Heart right ventricle (tissue), 16 donors: ENCODE measurements at regions not wholly inside any gene's neighbourhood (a gene's known extent, or its start where the extent isn't known, plus 50 kb on each side); places are given as distances from the start of the nearest gene placed in this dataset.

ENCODE experiments used
- ATAC-seq, 8 donors: fragments of 200-7000 bp; cut with Tn5 transposase; one replicate each; pipeline ENCODE4 v1.9.1; 2020; ENCODE audit warnings: mild to moderate bottlenecking in 8 of 8, moderate library complexity in 8 of 8, moderate number of reproducible peaks in 1 of 8
- DNase-seq, 2 donors: peaks; one replicate each; pipeline ENCODE4 v3.0.0-alpha.2; 2020
- H3K27ac ChIP-seq, 10 donors: fragments of 200-600 bp; sonication (generic) in 2 of 10; one replicate each; pipeline versions ENCODE4 v1.5.0 to v1.8.0; 2020 to 2022; ENCODE audit warnings: mild to moderate bottlenecking in 3 of 10
- H3K27me3 ChIP-seq, 7 donors: fragments of 200-600 bp; one replicate each; pipeline ENCODE4 v1.8.0; 2021 to 2022; ENCODE audit warnings: mild to moderate bottlenecking in 2 of 7
- H3K36me3 ChIP-seq, 9 donors: fragments of 200-600 bp; sonication (generic) in 1 of 9; one replicate each; pipeline versions ENCODE4 v1.5.0 to v1.8.0; 2020 to 2022; ENCODE audit warnings: mild to moderate bottlenecking in 2 of 9
- H3K4me1 ChIP-seq, 9 donors: fragments of 200-600 bp; sonication (generic) in 1 of 9; one replicate each; pipeline versions ENCODE4 v1.5.0 to v1.8.0; 2020 to 2022; ENCODE audit warnings: mild to moderate bottlenecking in 4 of 9
- H3K4me3 ChIP-seq, 10 donors: fragments of 200-600 bp; sonication (generic) in 2 of 10; one replicate each; pipeline versions ENCODE4 v1.5.0 to v1.8.0; 2020 to 2022; ENCODE audit warnings: mild to moderate bottlenecking in 7 of 10, moderate library complexity in 2 of 10
- H3K9me3 ChIP-seq, 11 donors: fragments of 200-600 bp in 10 of 11; sonication (generic) in 2 of 11; one replicate each; pipeline versions ENCODE4 v1.5.0 to v1.8.0; 2013 to 2022; ENCODE audit warnings: mild to moderate bottlenecking in 2 of 11, control low read depth in 1 of 11, moderate library complexity in 1 of 11
- whole genome bisulfite sequencing, 2 donors: extraction: QIAGEN DNeasy Blood & Tissue Kit; methylation state at CpG; one replicate each; pipeline ENCODE4 v1.1.7; 2013; ENCODE audit warnings: inconsistent platforms in 1 of 2; 5-methylcytosine and 5-hydroxymethylcytosine counted together
- intact Hi-C, 10 donors: fragments of 100-400 bp; cut with DNase I; formaldehyde crosslinking; loops; one replicate each; pipeline versions ENCODE4 v1.11.1 to v1.14.2; 2022
- TF ChIP-seq, protein P1 (sequence below), 9 donors: fragments of 200-600 bp; sonication (generic) in 2 of 9; IDR thresholded peaks; one replicate each; pipeline versions ENCODE4 v1.5.0 to v1.8.0; 2021 to 2022; ENCODE audit warnings: antibody characterized with exemption in 9 of 9, mild to moderate bottlenecking in 5 of 9, moderate library complexity in 1 of 9
- donor health status: Arrhythmogenic right ventricular cardiomyopathy.
- donor health status: ischemic (EF 13 %, LVEDD 7.1; RV severe dilation, severe dysfunction).
- donor health status: healthy with polysubstance abuse.
- donor health status: DM: no; HTN: yes; CAD: no.
- donor health status: DM: no; HTN: no; CAD: no.
- donor health status: ischemic (EF 25% LVEDD 6.9; RV normal size, moderate dysfunction).
- donor health status: ischemic (EF 25% LVEDD 5.7; RV mildly dilated, moderate dysfunction).
- donor health status: healthy.
- donor health status: DM: yes; HTN: yes; CAD: no.
- donor health status: Ischemic cardiomyopathy.
- donor health status: ischemic (EF 35%, LVEDD 5.7; RV mildly dilated, moderate dysfunction).
- donor health status: nonischemic (EF 11% LVEDD 7.7; RV severe dilation, severe dysfunction).
- donor health status: DM: yes; HTN: yes; CAD: no.
- donor health status: PGD.
- donor health status: ischemic (EF 29% LVEDD 5.4; RV normal size, mild dysfunction).
- donor health status: nonischemic (EF 23%, LVEDD 6.1; RV moderate dilation, normal function).

DNA sequence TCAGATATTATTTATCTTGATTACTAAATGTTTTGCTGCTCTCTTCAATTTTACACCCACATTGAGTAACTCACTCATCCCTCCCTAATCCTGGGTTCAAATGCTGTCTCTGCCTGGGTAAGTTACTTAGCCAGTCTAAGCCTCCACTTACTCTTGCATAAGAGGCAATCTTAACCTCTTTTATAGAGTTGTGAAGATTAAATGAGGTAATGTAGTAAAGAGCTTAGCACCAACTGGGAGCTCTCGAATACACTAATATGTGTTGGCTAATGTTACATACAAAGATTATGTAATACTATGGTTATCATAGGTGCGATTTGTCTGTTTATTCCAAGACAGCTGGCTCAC, 134.4 kb upstream of the STMND1 start:
- WGBS, 2 donors: 97% methylated on average over 2 of the region's 2 CpGs
- no peak overlapping the region for H3K27ac ChIP-seq
- H3K9me3 ChIP-seq: no peaks in the 10 kb centered on the region
- no peak overlapping the region for H3K4me3 ChIP-seq
- no peaks in the 10 kb centered on the region for H3K36me3 ChIP-seq
- intact Hi-C loops: loop anchor here in 9 of 10 donors (5.0 to 10.0 kb wide), 7 partner anchors 117 to 633 kb away; no protein-coding TSS in a partner anchor
- ATAC-seq: no peak
- DNase-seq: no peak
- H3K27me3 ChIP-seq: peaks cover 0 to 5% (median 0%) of the 10 kb centered on the region in 7 donors
- H3K4me1 ChIP-seq: peaks cover 0 to 7% (median 5%) of the 10 kb centered on the region in 9 donors
- TF ChIP-seq, protein P1, sequence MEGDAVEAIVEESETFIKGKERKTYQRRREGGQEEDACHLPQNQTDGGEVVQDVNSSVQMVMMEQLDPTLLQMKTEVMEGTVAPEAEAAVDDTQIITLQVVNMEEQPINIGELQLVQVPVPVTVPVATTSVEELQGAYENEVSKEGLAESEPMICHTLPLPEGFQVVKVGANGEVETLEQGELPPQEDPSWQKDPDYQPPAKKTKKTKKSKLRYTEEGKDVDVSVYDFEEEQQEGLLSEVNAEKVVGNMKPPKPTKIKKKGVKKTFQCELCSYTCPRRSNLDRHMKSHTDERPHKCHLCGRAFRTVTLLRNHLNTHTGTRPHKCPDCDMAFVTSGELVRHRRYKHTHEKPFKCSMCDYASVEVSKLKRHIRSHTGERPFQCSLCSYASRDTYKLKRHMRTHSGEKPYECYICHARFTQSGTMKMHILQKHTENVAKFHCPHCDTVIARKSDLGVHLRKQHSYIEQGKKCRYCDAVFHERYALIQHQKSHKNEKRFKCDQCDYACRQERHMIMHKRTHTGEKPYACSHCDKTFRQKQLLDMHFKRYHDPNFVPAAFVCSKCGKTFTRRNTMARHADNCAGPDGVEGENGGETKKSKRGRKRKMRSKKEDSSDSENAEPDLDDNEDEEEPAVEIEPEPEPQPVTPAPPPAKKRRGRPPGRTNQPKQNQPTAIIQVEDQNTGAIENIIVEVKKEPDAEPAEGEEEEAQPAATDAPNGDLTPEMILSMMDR (IDR thresholded peaks at IDR 0.05): no peak

DNA sequence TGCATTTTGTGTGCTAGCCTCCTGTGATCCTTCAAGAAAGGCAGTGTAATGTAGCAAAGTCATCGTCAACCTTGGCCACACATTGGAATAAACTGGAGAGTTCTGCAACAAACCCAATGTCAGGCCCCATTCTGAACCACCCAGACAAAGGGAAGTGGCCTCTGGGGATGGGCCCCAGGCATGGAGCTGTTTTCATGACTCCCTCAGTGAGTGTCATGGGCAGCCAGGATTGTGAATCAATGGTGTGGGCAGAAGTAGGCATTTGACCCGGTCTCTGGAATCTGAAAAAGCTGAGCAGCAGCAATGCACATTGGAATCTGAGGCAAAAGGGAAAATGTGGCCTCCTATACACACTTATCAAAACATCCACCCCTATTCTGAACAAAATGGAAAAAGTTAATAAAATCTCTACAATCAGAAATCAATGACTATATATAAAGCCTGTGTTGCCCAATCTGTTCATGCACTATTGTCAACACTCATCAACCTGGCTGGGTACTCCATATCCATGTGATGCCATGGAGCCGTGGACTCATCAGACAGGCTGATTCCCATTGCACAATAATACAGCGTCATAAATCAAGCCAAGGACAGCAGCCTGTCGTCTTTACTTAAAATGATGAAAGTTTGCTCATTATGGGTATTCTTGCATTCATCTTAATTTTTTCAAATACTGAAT, 134.9 kb upstream of the STMND1 start:
- H3K9me3 ChIP-seq: no peaks in the 10 kb centered on the region
- TF ChIP-seq, protein P1 (IDR thresholded peaks at IDR 0.05): no peak
- H3K27ac ChIP-seq: no peak overlapping the region
- no peak overlapping the region for H3K4me3 ChIP-seq
- WGBS, 2 donors: 91 to 96% methylated on average over 5 of the region's 5 CpGs
- peaks cover 0 to 5% (median 0%) of the 10 kb centered on the region in 7 donors for H3K27me3 ChIP-seq
- ATAC-seq: no peak
- H3K4me1 ChIP-seq: peaks cover 0 to 7% (median 5%) of the 10 kb centered on the region in 9 donors
- no peaks in the 10 kb centered on the region for H3K36me3 ChIP-seq
- DNase-seq: no peak
- intact Hi-C loops: loop anchor here in 9 of 10 donors (5.0 to 10.0 kb wide), 7 partner anchors 118 to 632 kb away; no protein-coding TSS in a partner anchor

DNA sequence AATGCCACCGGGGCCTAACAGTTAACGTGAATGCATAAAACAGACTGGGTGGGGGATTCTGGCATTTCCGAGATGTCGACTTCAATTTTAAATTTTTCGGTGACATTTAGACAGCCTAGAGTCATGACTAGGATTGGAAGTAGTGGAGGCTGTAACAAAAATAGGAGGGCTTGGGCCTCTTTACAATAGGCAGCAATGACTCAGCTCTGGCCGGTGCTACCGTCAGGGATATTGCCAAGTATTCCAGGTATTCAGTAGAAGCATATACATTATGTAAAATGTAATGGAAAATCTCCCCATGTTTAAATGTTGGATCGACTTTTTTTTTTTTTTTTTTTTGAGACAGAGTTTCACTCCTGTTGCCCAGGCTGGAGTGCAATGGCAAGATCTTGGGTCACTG, 136.2 kb upstream of the STMND1 start:
- 91 to 96% methylated on average over 8 of the region's 8 CpGs for WGBS, 2 donors

More for the DNA sequence above, 136.2 kb upstream of the STMND1 start:
- ATAC-seq: no peak
- Histone ChIP-seq H3K9me3 (no peaks in the 10 kb centered on the region), H3K36me3 (no peaks in the 10 kb centered on the region), H3K27ac (no peak overlapping the region), H3K27me3 (peaks cover 0 to 5% (median 0%) of the 10 kb centered on the region in 7 donors), H3K4me1 (peaks cover 0 to 7% (median 5%) of the 10 kb centered on the region in 9 donors), H3K4me3 (no peak overlapping the region)
- intact Hi-C loops: loop anchor here in 9 of 10 donors (2.0 to 10.0 kb wide), 8 partner anchors 119 to 631 kb away; no protein-coding TSS in a partner anchor
- TF ChIP-seq, protein P1 (IDR thresholded peaks at IDR 0.05): no peak
- DNase-seq: no peak
